Left lung (tissue), 4 donors: ENCODE measurements at regions not wholly inside any gene's neighbourhood (a gene's known extent, or its start where the extent isn't known, plus 50 kb on each side); places are given as distances from the start of the nearest gene placed in this dataset.

Source experiments
- ATAC-seq: fragments of 200-7000 bp; cut with Tn5 transposase; one replicate; pipeline ENCODE4 v1.9.1; 2020; ENCODE audit warnings: moderate library complexity
- DNase-seq, 4 donors: peaks; one replicate each; pipeline ENCODE4 v3.0.0-alpha.2; 2013 to 2020
- H3K27ac ChIP-seq, 2 donors: fragments of 200-600 bp; sonication (generic) in 1 of 2; one replicate each; pipeline versions ENCODE4 v1.5.0 to v1.8.0; 2020 to 2021
- H3K27me3 ChIP-seq, 2 donors: fragments of 200-600 bp; sonication (generic) in 1 of 2; one replicate each; pipeline versions ENCODE4 v1.5.0 to v1.8.0; 2020 to 2021
- H3K36me3 ChIP-seq, 2 donors: fragments of 200-600 bp; sonication (generic) in 1 of 2; one replicate each; pipeline versions ENCODE4 v1.5.0 to v1.8.0; 2020 to 2021
- H3K4me1 ChIP-seq, 2 donors: fragments of 200-600 bp; one replicate each; pipeline ENCODE4 v1.8.0; 2021
- H3K4me3 ChIP-seq, 2 donors: fragments of 200-600 bp; sonication (generic) in 1 of 2; one replicate each; pipeline versions ENCODE4 v1.5.0 to v1.8.0; 2020 to 2021; ENCODE audit warnings: mild to moderate bottlenecking in 1 of 2
- H3K9me3 ChIP-seq, 2 donors: fragments of 200-600 bp; sonication (generic) in 1 of 2; one replicate each; pipeline versions ENCODE4 v1.5.0 to v1.8.0; 2020 to 2021
- intact Hi-C, 2 donors: fragments of 100-400 bp; cut with DNase I; formaldehyde crosslinking; loops; one replicate each; pipeline versions ENCODE4 v1.11.2 to v1.14.2; 2022
- TF ChIP-seq, protein P1 (sequence below), 2 donors: fragments of 200-600 bp; sonication (generic) in 1 of 2; IDR thresholded peaks; one replicate each; pipeline versions ENCODE4 v1.5.0 to v1.8.0; 2021; ENCODE audit warnings: antibody characterized with exemption in 2 of 2
- donor health status: DM: no; HTN: yes; CAD: no.
- donor health status: DM: no; HTN: no; CAD: no.

DNA sequence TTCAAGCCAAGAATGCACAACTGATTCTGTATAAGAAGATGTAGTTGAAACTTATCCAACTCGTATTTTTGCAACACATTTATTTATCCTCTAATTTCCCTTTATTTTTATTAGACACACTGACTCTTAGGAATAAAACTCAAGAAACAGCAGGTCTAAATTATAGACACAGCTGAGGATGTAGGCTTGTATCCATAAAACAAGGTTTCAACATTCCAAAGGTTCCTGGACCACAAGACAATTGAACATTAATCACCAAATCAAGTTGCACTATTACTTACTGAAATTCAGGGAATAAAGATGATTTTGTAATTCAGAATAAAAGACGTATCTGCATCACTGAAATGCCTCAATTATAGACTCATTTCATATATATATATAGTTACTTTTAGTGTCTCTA, 683.5 kb upstream of the GRIA3 start:
- TF ChIP-seq, protein P1, sequence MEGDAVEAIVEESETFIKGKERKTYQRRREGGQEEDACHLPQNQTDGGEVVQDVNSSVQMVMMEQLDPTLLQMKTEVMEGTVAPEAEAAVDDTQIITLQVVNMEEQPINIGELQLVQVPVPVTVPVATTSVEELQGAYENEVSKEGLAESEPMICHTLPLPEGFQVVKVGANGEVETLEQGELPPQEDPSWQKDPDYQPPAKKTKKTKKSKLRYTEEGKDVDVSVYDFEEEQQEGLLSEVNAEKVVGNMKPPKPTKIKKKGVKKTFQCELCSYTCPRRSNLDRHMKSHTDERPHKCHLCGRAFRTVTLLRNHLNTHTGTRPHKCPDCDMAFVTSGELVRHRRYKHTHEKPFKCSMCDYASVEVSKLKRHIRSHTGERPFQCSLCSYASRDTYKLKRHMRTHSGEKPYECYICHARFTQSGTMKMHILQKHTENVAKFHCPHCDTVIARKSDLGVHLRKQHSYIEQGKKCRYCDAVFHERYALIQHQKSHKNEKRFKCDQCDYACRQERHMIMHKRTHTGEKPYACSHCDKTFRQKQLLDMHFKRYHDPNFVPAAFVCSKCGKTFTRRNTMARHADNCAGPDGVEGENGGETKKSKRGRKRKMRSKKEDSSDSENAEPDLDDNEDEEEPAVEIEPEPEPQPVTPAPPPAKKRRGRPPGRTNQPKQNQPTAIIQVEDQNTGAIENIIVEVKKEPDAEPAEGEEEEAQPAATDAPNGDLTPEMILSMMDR (IDR thresholded peaks at IDR 0.05): no peak
- no peaks in the 10 kb centered on the region for H3K9me3 ChIP-seq
- H3K4me1 ChIP-seq: no peaks in the 10 kb centered on the region
- DNase-seq (no peak), ATAC-seq (no peak)
- no peak overlapping the region for H3K27ac ChIP-seq
- no peaks in the 10 kb centered on the region for H3K36me3 ChIP-seq
- intact Hi-C loops: no loop called here
- H3K4me3 ChIP-seq: no peak overlapping the region
- no peaks in the 10 kb centered on the region for H3K27me3 ChIP-seq

- Histone ChIP-seq H3K36me3 (no peaks in the 10 kb centered on the region), H3K27me3 (no peaks in the 10 kb centered on the region), H3K4me3 (no peak overlapping the region), H3K4me1 (no peaks in the 10 kb centered on the region), H3K27ac (no peak overlapping the region), H3K9me3 (no peaks in the 10 kb centered on the region)
- intact Hi-C loops: no loop called here
- TF ChIP-seq, protein P1 (IDR thresholded peaks at IDR 0.05): no peak
- ATAC-seq: no peak
- no peak for DNase-seq
These were observed 682.4 kb upstream of the GRIA3 start for GRCh38 chrX:122501652-122502051.

DNA sequence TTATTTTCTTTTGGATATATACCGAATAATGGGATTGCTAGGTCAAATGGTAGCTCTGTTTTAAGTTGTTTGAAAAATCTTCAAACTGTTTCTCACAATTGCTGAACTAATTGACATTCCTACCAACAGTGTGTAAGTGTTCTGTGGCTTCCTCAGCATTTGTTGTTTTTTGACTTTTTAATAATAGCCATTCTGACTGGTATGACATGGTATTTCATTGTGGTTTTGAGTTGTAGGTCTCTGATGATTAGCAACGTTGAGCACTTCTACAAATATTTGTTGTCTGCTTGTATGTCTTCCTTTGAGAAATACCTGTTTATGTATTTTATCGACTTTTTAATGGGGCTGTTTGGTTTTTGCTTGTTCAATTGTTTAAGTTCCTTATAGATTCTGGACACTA, 680.1 kb upstream of the GRIA3 start:
- H3K27ac ChIP-seq: no peak overlapping the region
- H3K27me3 ChIP-seq: no peaks in the 10 kb centered on the region
- TF ChIP-seq, protein P1 (IDR thresholded peaks at IDR 0.05): no peak
- H3K4me1 ChIP-seq: no peaks in the 10 kb centered on the region
- DNase-seq (no peak), ATAC-seq (no peak)
- intact Hi-C loops: no loop called here
- no peak overlapping the region for H3K4me3 ChIP-seq
- no peaks in the 10 kb centered on the region for H3K36me3 ChIP-seq
- no peaks in the 10 kb centered on the region for H3K9me3 ChIP-seq

DNA sequence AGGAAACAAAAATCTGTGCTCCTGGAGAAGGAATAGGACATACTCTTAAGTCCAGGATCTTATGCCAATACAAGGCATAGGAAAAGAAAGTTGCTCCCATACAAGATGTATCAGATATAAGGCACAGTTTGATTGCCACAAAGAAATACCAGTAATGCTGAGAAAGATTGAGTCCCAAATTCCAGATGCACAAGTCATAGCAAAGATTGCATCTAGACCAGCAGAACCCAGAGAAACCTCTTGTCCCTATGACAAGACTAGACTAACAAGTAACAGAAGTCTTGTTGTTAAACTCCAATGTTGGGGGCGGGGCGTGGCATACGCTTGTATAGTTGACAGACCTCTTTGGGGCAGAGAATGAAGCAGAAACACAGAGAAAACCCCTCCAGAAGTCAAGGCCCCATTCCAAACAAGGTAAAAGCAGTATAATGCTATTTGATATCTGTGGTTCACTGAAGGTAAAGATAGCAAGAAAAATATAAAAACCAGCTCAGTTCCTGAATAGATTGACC, 671.5 kb upstream of the GRIA3 start:
- Histone ChIP-seq H3K27ac (no peak overlapping the region), H3K36me3 (no peaks in the 10 kb centered on the region), H3K4me1 (no peaks in the 10 kb centered on the region), H3K9me3 (no peaks in the 10 kb centered on the region), H3K27me3 (no peaks in the 10 kb centered on the region), H3K4me3 (no peak overlapping the region)
- TF ChIP-seq, protein P1 (IDR thresholded peaks at IDR 0.05): no peak
- no peak for ATAC-seq
- intact Hi-C loops: no loop called here
- DNase-seq: no peak

DNA sequence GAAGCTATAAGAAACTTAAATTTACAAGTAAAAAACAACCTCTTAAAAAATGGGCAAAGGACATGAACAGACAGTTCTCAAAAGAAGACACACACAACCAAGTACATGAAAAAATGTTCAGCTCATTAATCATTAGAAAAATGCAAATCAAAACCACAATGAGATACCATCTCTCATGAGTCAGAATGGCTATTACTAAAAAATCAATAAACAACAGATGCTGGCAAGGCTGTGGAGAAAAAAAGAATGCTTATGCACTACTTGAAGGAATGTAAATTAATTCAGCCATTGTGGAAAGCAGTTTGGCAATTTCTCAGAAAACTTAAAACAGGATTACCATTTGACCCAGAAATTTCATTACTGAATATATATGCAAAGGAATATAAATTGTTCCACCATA, 666.3 kb upstream of the GRIA3 start:
- no peaks in the 10 kb centered on the region for H3K27me3 ChIP-seq
- no peak overlapping the region for H3K4me3 ChIP-seq
- DNase-seq (no peak), ATAC-seq (no peak)
- H3K36me3 ChIP-seq: no peaks in the 10 kb centered on the region
- no peaks in the 10 kb centered on the region for H3K4me1 ChIP-seq
- no peaks in the 10 kb centered on the region for H3K9me3 ChIP-seq
- TF ChIP-seq, protein P1 (IDR thresholded peaks at IDR 0.05): no peak
- intact Hi-C loops: no loop called here
- H3K27ac ChIP-seq: no peak overlapping the region
